GM12874 (cell line): ENCODE measurements at regions not wholly inside any gene's neighbourhood (a gene's known extent, or its start where the extent isn't known, plus 50 kb on each side); places are given as distances from the start of the nearest gene placed in this dataset.

ENCODE experiments used
- CTCF ChIP-seq: IDR thresholded peaks from 2 replicates; pipeline ENCODE4 v1.5.1; 2011; ENCODE audit warnings: low read depth, mild to moderate bottlenecking, control low read depth, low read length, moderate library complexity; ENCODE audit not compliant: insufficient read depth

GRCh38 chr4:62399242-62399641, 1199.1 kb downstream of the ADGRL3 start:
- TF ChIP-seq CTCF: no peak

GRCh38 chr4:62398318-62398717, 1198.2 kb downstream of the ADGRL3 start:
- TF ChIP-seq CTCF: no peak

- TF ChIP-seq CTCF: no peak
Observed at GRCh38 chr4:62394766-62395165, 1194.6 kb downstream of the ADGRL3 start.

- no peak for TF ChIP-seq CTCF
Observed at GRCh38 chr4:62387808-62388207, 1187.7 kb downstream of the ADGRL3 start.

- no peak for TF ChIP-seq CTCF
Observed at GRCh38 chr4:62377700-62378099, 1177.6 kb downstream of the ADGRL3 start.

- TF ChIP-seq CTCF: no peak
Observed at GRCh38 chr4:62377245-62377644, 1177.1 kb downstream of the ADGRL3 start.

- no peak for TF ChIP-seq CTCF
Observed at GRCh38 chr4:62366939-62367338, 1166.8 kb downstream of the ADGRL3 start.

- no peak for TF ChIP-seq CTCF
Observed at GRCh38 chr4:62360156-62360545, 1160.0 kb downstream of the ADGRL3 start.
